Chondrocyte (in vitro differentiated cells): ENCODE measurements at regions not wholly inside any gene's neighbourhood (a gene's known extent, or its start where the extent isn't known, plus 50 kb on each side); places are given as distances from the start of the nearest gene placed in this dataset.

Experiments used
- DNase-seq: peaks from one replicate; pipeline ENCODE4 v3.0.0; 2021; ENCODE audit warnings: mixed read lengths, low spot score
- H3K27ac Mint-ChIP-seq: one replicate; pipeline ENCODE4 v1.8.0; 2021; ENCODE audit warnings: mild to moderate bottlenecking, moderate library complexity, mixed read lengths; ENCODE audit not compliant: unreplicated experiment
- H3K27me3 Mint-ChIP-seq: 2 replicates; pipeline ENCODE4 v1.8.0; 2021; ENCODE audit warnings: low read depth, mixed read lengths
- H3K36me3 Mint-ChIP-seq: 2 replicates; pipeline ENCODE4 v1.8.0; 2021; ENCODE audit warnings: low read depth, mixed read lengths
- H3K4me1 Mint-ChIP-seq: 2 replicates; pipeline ENCODE4 v1.8.0; 2021; ENCODE audit warnings: low read depth, mild to moderate bottlenecking, mixed read lengths
- H3K4me3 Mint-ChIP-seq: one replicate; pipeline ENCODE4 v1.8.0; 2021; ENCODE audit warnings: mild to moderate bottlenecking, moderate library complexity, mixed read lengths; ENCODE audit not compliant: unreplicated experiment
- H3K9me3 Mint-ChIP-seq: 2 replicates; pipeline ENCODE4 v1.8.0; 2021; ENCODE audit warnings: low read depth, mixed read lengths
- CTCF ChIP-seq: fragments of 200-600 bp; sonication (generic); IDR thresholded peaks from 2 replicates; pipeline ENCODE4 v1.5.0; 2021; ENCODE audit warnings: antibody characterized with exemption, mild to moderate bottlenecking, moderate library complexity

- Mint-ChIP-seq H3K27ac (no peak overlapping the region), H3K27me3 (no peaks in the 10 kb centered on the region), H3K9me3 (peaks cover 26% of the 10 kb centered on the region), H3K4me1 (no peaks in the 10 kb centered on the region), H3K4me3 (no peak overlapping the region), H3K36me3 (no peaks in the 10 kb centered on the region)
- no peak for DNase-seq
- no peak for TF ChIP-seq CTCF
These were observed 122.7 kb upstream of the POGK start for GRCh38 chr1:166716620-166717019.

- Mint-ChIP-seq H3K9me3 (peaks cover 25% of the 10 kb centered on the region), H3K36me3 (no peaks in the 10 kb centered on the region), H3K27ac (no peak overlapping the region), H3K4me3 (no peak overlapping the region), H3K27me3 (no peaks in the 10 kb centered on the region), H3K4me1 (no peaks in the 10 kb centered on the region)
- no peak for TF ChIP-seq CTCF
- no peak for DNase-seq
These were observed 118.1 kb upstream of the POGK start for GRCh38 chr1:166721145-166721544.

GRCh38 chr1:166730299-166730888, 108.9 kb upstream of the POGK start:
- no peaks in the 10 kb centered on the region for H3K36me3 Mint-ChIP-seq
- no peaks in the 10 kb centered on the region for H3K27me3 Mint-ChIP-seq
- H3K9me3 Mint-ChIP-seq = peaks cover 16% of the 10 kb centered on the region
- no peak for TF ChIP-seq CTCF
- no peak overlapping the region for H3K27ac Mint-ChIP-seq
- H3K4me3 Mint-ChIP-seq = no peak overlapping the region
- DNase-seq = no peak
- no peaks in the 10 kb centered on the region for H3K4me1 Mint-ChIP-seq

- no peak overlapping the region for H3K27ac Mint-ChIP-seq
- H3K9me3 Mint-ChIP-seq = no peaks in the 10 kb centered on the region
- no peaks in the 10 kb centered on the region for H3K36me3 Mint-ChIP-seq
- no peaks in the 10 kb centered on the region for H3K4me1 Mint-ChIP-seq
- no peak for DNase-seq
- no peak overlapping the region for H3K4me3 Mint-ChIP-seq
- no peak for TF ChIP-seq CTCF
- peaks cover 4% of the 10 kb centered on the region for H3K27me3 Mint-ChIP-seq
These were observed 101.1 kb upstream of the POGK start for GRCh38 chr1:166738140-166738539.

GRCh38 chr1:166738873-166739272, 100.4 kb upstream of the POGK start:
- Mint-ChIP-seq H3K9me3 (no peaks in the 10 kb centered on the region), H3K27ac (no peak overlapping the region), H3K4me3 (no peak overlapping the region), H3K4me1 (no peaks in the 10 kb centered on the region), H3K36me3 (no peaks in the 10 kb centered on the region), H3K27me3 (peaks cover 4% of the 10 kb centered on the region)
- no peak for DNase-seq
- no peak for TF ChIP-seq CTCF
